ENCODE measurements at regions not wholly inside any gene's neighbourhood (a gene's known extent, or its start where the extent isn't known, plus 50 kb on each side); places are given as distances from the start of the nearest gene placed in this dataset.
A peak's percentile ranks its signal among the peaks of the same experiment; 100 is the strongest.

DNA sequence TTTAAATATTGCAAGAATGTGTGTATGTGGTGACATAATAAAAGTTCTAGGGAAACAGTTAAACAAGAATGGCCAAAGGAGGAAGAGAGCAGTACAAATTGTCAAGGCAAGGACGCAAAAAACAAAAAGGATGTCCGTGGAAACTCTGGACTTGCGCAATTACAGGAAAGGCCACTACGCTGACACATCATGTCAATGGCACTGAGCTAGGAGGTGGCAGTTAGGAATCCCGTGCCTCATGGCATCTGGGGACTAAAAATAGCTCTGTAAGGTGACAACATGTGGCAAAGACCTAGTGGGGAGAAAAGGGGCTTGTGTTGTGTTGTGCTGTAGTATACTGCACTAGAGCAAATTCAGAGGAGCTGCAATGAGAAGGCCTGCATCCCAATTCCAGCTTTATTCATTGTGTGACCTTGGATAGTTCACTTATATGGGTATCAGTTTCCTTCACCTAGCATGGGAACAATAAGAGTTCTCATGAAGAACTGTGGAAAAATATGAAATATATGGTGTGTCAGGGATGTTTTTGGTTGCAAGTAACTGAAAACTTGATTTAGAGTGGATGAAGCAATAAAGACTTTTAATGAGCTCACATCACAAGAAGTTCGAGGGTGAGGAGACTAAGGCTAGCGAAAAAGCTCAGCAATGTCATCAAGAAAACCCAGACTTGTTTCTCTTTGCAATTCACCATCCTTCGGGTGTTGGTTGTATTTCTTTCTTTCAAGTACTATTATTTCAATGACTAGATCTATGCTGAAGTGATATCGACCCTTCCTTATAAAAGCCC lies 124.1 kb upstream of the STC2 start (continued):
- no peak for TF ChIP-seq EGR1 (IDR thresholded peaks at IDR 0.05; ENCODE audit: low read depth)
- peak; percentile 88 for TF ChIP-seq SIN3A (IDR thresholded peaks at IDR 0.05; ENCODE audit: low read depth)
- no peak for TF ChIP-seq ZNF274 (IDR thresholded peaks at IDR 0.05; ENCODE audit: low read depth, low read length)
- peak; percentile 87 for TF ChIP-seq SP1 (IDR thresholded peaks at IDR 0.05; ENCODE audit: low read depth)
- TF ChIP-seq CBX3 (IDR thresholded peaks at IDR 0.05; ENCODE audit: low read depth): peak; percentile 93

DNA sequence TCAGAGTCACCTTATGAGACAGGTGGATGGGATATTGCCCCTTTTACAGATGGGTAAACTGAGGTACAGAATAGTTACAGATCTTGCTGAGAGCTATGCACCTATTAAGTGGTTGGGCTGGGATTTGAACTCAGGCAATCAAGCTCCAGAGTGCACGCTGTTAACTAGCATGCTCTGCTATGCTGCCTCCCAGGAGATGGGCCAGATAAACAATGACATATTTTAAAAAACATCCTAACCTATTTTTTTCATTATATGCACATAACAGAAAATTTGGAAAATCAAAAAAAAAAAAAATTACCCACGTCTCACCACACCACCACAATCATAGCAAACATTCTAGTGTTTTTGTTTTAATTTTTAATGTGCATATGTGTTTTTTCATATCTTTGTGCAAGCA lies 123.4 kb upstream of the STC2 start:
- no peaks in the 10 kb centered on the region for H3K9me2 ChIP-seq (ENCODE audit: insufficient read depth)
- H3K36me3 ChIP-seq (ENCODE audit: control insufficient read depth in 1 of 2, insufficient read depth in 2 of 2, low read length in 2 of 2): no peaks in the 10 kb centered on the region
- peak overlapping the region; percentile 57 for H3K9ac ChIP-seq (ENCODE audit: low read length)
- ChIA-PET RAD21 (ENCODE audit: low non-redundant PET in 1 of 2, low total read pairs in 2 of 2, uncharacterized antibody in 2 of 2, unreplicated experiment in 2 of 2) (no interaction called here), POLR2A (no interaction called here), CTCF (interaction anchor here (1.0 to 1.5 kb wide), 3 partner anchors 16 to 157 kb away, joined by 3 to 5 read pairs (median 4); no protein-coding TSS in a partner anchor)
- 0 out of 4 replicates have a peak overlapping the region, but pooled peaks of 1 of the 2 experiments have one; percentile 1 for H3K4me3 ChIP-seq (replicated peaks in 1 of 2; ENCODE audit: low read depth in 1 of 2, low read length in 2 of 2)
- no peak for TF ChIP-seq EZH2 (IDR thresholded peaks at IDR 0.05)
- no peak for TF ChIP-seq ZNF274 (IDR thresholded peaks at IDR 0.05; ENCODE audit: low read depth, low read length)
- no peak for TF ChIP-seq TCF7L2 (IDR thresholded peaks at IDR 0.05; ENCODE audit: borderline replicate concordance, extremely low read depth, insufficient read depth, insufficient read length)
- TF ChIP-seq CBX3 (IDR thresholded peaks at IDR 0.05; ENCODE audit: low read depth): no peak
- TF ChIP-seq, protein P1, sequence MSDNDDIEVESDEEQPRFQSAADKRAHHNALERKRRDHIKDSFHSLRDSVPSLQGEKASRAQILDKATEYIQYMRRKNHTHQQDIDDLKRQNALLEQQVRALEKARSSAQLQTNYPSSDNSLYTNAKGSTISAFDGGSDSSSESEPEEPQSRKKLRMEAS (IDR thresholded peaks at IDR 0.05): no peak
- TF ChIP-seq, protein P2, sequence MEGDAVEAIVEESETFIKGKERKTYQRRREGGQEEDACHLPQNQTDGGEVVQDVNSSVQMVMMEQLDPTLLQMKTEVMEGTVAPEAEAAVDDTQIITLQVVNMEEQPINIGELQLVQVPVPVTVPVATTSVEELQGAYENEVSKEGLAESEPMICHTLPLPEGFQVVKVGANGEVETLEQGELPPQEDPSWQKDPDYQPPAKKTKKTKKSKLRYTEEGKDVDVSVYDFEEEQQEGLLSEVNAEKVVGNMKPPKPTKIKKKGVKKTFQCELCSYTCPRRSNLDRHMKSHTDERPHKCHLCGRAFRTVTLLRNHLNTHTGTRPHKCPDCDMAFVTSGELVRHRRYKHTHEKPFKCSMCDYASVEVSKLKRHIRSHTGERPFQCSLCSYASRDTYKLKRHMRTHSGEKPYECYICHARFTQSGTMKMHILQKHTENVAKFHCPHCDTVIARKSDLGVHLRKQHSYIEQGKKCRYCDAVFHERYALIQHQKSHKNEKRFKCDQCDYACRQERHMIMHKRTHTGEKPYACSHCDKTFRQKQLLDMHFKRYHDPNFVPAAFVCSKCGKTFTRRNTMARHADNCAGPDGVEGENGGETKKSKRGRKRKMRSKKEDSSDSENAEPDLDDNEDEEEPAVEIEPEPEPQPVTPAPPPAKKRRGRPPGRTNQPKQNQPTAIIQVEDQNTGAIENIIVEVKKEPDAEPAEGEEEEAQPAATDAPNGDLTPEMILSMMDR (IDR thresholded peaks at IDR 0.05 in 2 of 3, conservative IDR thresholded peaks at IDR 0.05 in 1 of 3; ENCODE audit: borderline replicate concordance in 1 of 3, insufficient read depth in 1 of 3, low read depth in 2 of 3, low read length in 2 of 3): no peak
- TF ChIP-seq, protein P3, sequence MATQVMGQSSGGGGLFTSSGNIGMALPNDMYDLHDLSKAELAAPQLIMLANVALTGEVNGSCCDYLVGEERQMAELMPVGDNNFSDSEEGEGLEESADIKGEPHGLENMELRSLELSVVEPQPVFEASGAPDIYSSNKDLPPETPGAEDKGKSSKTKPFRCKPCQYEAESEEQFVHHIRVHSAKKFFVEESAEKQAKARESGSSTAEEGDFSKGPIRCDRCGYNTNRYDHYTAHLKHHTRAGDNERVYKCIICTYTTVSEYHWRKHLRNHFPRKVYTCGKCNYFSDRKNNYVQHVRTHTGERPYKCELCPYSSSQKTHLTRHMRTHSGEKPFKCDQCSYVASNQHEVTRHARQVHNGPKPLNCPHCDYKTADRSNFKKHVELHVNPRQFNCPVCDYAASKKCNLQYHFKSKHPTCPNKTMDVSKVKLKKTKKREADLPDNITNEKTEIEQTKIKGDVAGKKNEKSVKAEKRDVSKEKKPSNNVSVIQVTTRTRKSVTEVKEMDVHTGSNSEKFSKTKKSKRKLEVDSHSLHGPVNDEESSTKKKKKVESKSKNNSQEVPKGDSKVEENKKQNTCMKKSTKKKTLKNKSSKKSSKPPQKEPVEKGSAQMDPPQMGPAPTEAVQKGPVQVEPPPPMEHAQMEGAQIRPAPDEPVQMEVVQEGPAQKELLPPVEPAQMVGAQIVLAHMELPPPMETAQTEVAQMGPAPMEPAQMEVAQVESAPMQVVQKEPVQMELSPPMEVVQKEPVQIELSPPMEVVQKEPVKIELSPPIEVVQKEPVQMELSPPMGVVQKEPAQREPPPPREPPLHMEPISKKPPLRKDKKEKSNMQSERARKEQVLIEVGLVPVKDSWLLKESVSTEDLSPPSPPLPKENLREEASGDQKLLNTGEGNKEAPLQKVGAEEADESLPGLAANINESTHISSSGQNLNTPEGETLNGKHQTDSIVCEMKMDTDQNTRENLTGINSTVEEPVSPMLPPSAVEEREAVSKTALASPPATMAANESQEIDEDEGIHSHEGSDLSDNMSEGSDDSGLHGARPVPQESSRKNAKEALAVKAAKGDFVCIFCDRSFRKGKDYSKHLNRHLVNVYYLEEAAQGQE (IDR thresholded peaks at IDR 0.05; ENCODE audit: low read depth): no peak
- no peak for TF ChIP-seq SP1 (IDR thresholded peaks at IDR 0.05; ENCODE audit: low read depth)
- TF ChIP-seq YY1 (IDR thresholded peaks at IDR 0.05; ENCODE audit: extremely low read depth, insufficient replicate concordance, low read depth, low read length): no peak
- TF ChIP-seq, protein P4, sequence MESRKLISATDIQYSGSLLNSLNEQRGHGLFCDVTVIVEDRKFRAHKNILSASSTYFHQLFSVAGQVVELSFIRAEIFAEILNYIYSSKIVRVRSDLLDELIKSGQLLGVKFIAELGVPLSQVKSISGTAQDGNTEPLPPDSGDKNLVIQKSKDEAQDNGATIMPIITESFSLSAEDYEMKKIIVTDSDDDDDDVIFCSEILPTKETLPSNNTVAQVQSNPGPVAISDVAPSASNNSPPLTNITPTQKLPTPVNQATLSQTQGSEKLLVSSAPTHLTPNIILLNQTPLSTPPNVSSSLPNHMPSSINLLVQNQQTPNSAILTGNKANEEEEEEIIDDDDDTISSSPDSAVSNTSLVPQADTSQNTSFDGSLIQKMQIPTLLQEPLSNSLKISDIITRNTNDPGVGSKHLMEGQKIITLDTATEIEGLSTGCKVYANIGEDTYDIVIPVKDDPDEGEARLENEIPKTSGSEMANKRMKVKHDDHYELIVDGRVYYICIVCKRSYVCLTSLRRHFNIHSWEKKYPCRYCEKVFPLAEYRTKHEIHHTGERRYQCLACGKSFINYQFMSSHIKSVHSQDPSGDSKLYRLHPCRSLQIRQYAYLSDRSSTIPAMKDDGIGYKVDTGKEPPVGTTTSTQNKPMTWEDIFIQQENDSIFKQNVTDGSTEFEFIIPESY (IDR thresholded peaks at IDR 0.05; ENCODE audit: extremely low read depth, insufficient replicate concordance, low read length): no peak
- TF ChIP-seq SRF (IDR thresholded peaks at IDR 0.05; ENCODE audit: low read depth): no peak
- H3K9me3 ChIP-seq (ENCODE audit: control insufficient read depth in 1 of 2, insufficient read depth in 1 of 2, low read depth in 1 of 2, low read length in 2 of 2): no peaks in the 10 kb centered on the region
- peak overlapping the region; percentile 65 for H2AFZ ChIP-seq (ENCODE audit: low read depth, low read length, poor library complexity, severe bottlenecking)
- DNase-seq (ENCODE audit: low read depth, low spot score): no peak
- intact Hi-C loops (cut with micrococcal nuclease): loop anchor here (2.0 to 5.0 kb wide), 2 partner anchors 121 to 124 kb away; partner anchors contain the start of gene STC2
- no peaks in the 10 kb centered on the region for H4K20me1 ChIP-seq (ENCODE audit: insufficient read depth)
- H3K27me3 ChIP-seq (ENCODE audit: insufficient read depth, low read length): no peaks in the 10 kb centered on the region
- peaks cover 49 to 63% of the 10 kb centered on the region in 2 experiments for H3K4me1 ChIP-seq (ENCODE audit: control insufficient read depth in 1 of 2, insufficient read depth in 2 of 2, low read length in 2 of 2)
- BruUV-seq (replicated peaks): no TSS peak
- H3K27ac ChIP-seq (ENCODE audit: low read depth, low read length): peak overlapping the region; percentile 39; the same call in 1 of the 2 replicates
- no peaks in the 10 kb centered on the region for H3K79me2 ChIP-seq (ENCODE audit: insufficient read depth, low read length)
- ATAC-seq: no peak
- peak overlapping the region; percentile 54 for H3K4me2 ChIP-seq (ENCODE audit: low read length)

Data from HCT116 (cell line).